H1 (cell line): ENCODE measurements at regions not wholly inside any gene's neighbourhood (a gene's known extent, or its start where the extent isn't known, plus 50 kb on each side); places are given as distances from the start of the nearest gene placed in this dataset.

ENCODE experiments used
- CTCF ChIA-PET: fragments of 300-600 bp; sonication (Branson Sonifier 250); formaldehyde crosslinking; loops from one replicate; lab custom pipeline; 2021; ENCODE audit not compliant: partially characterized antibody; lab: Charles Lee
- POLR2A ChIA-PET: fragments of 300-600 bp; sonication (Branson Sonifier 250); formaldehyde crosslinking; loops from one replicate; lab custom pipeline; 2021; ENCODE audit warnings: inconsistent platforms; ENCODE audit not compliant: partially characterized antibody; lab: Charles Lee
- DNase-seq, 2 experiments: peaks; one replicate each; pipeline versions ENCODE4 v3.0.0 to v3.0.0-alpha.2; 2010 to 2022; ENCODE audit warnings: low spot score in 2 of 2, low read depth in 1 of 2, mixed read lengths in 1 of 2
- FAIRE-seq: peaks from 2 replicates; lab custom pipeline; 2011; peaks lifted over from hg19 to GRCh38; lab: Jason Lieb, UNC
- H2AFZ ChIP-seq: 2 replicates; pipeline ENCODE4 v1.8.1; 2012; ENCODE audit warnings: low read length, inconsistent platforms
- H2AK5ac ChIP-seq: 2 replicates; pipeline ENCODE4 v1.6.1; 2013; ENCODE audit warnings: low read depth, low read length
- H2BK120ac ChIP-seq: replicated peaks from 2 replicates; pipeline ENCODE3; 2013; ENCODE audit warnings: low read depth, low read length, inconsistent platforms
- H2BK12ac ChIP-seq: 2 replicates; pipeline ENCODE4 v1.6.1; 2013; ENCODE audit warnings: low read depth, low read length
- H2BK15ac ChIP-seq: 2 replicates; pipeline ENCODE4 v1.6.1; 2013; ENCODE audit warnings: low read length
- H2BK20ac ChIP-seq: 2 replicates; pipeline ENCODE4 v1.6.1; 2013; ENCODE audit warnings: low read length
- H2BK5ac ChIP-seq: 2 replicates; pipeline ENCODE4 v1.6.1; 2013; ENCODE audit warnings: low read depth, low read length
- H3K14ac ChIP-seq: 2 replicates; pipeline ENCODE4 v1.6.1; 2013; ENCODE audit warnings: inconsistent platforms; ENCODE audit not compliant: insufficient read length
- H3K18ac ChIP-seq: 2 replicates; pipeline ENCODE4 v1.6.1; 2013; ENCODE audit warnings: low read length; ENCODE audit errors: extremely low read depth
- H3K23ac ChIP-seq: 2 replicates; pipeline ENCODE4 v1.6.1; 2013; ENCODE audit warnings: inconsistent platforms; ENCODE audit not compliant: insufficient read length
- H3K23me2 ChIP-seq: 2 replicates; pipeline ENCODE4 v1.6.1; 2013; ENCODE audit warnings: low read depth, low read length
- H3K27ac ChIP-seq: 2 replicates; pipeline ENCODE4 v1.6.1; 2011; ENCODE audit warnings: low read depth, low read length, inconsistent platforms
- H3K27me3 ChIP-seq, 4 experiments: replicated peaks in 1 of 4; 1 replicate in 1 of 4; 2 replicates in 3 of 4; pipeline versions ENCODE4 v1.6.1 to v1.8.1; 2011 to 2013; ENCODE audit warnings: low read length in 3 of 4, mild to moderate bottlenecking in 3 of 4, inconsistent platforms in 2 of 4, mixed read lengths in 2 of 4, moderate library complexity in 1 of 4; ENCODE audit not compliant: control insufficient read depth in 3 of 4, insufficient read depth in 3 of 4; ENCODE audit errors: extremely low read depth in 1 of 4
- H3K36me3 ChIP-seq, 4 experiments: 2 replicates each; pipeline versions ENCODE4 v1.6.1 to v1.8.1; 2011 to 2013; ENCODE audit warnings: mild to moderate bottlenecking in 4 of 4, low read length in 3 of 4, moderate library complexity in 2 of 4, control low read depth in 1 of 4, inconsistent platforms in 1 of 4; ENCODE audit not compliant: insufficient read depth in 4 of 4, control insufficient read depth in 2 of 4
- H3K4ac ChIP-seq: replicated peaks from 2 replicates; pipeline ENCODE3; 2013; ENCODE audit warnings: low read length, low read depth, mixed read lengths, inconsistent platforms; ENCODE audit not compliant: insufficient read length
- H3K4me1 ChIP-seq, 4 experiments: replicated peaks in 1 of 4; 1 replicate in 1 of 4; 2 replicates in 3 of 4; pipeline versions ENCODE4 v1.6.1 to v1.8.1; 2011 to 2013; ENCODE audit warnings: low read length in 3 of 4, inconsistent platforms in 2 of 4, mixed read lengths in 1 of 4; ENCODE audit not compliant: insufficient read depth in 4 of 4, control insufficient read depth in 3 of 4
- H3K4me2 ChIP-seq, 2 experiments: 2 replicates each; pipeline versions ENCODE4 v1.6.1 to v1.8.1; 2011 to 2013; ENCODE audit warnings: low read depth in 2 of 2, low read length in 2 of 2, control low read depth in 1 of 2, inconsistent platforms in 1 of 2, mild to moderate bottlenecking in 1 of 2; ENCODE audit not compliant: insufficient read depth in 1 of 2
- H3K4me3 ChIP-seq, 4 experiments: fragments of 200-600, 300-600 bp in 1 of 4; sonication (generic), shearing (Covaris generic), sonication (Bioruptor Twin) in 1 of 4; 2 replicates each; pipeline versions ENCODE4 v1.5.1 to v1.8.1; 2011 to 2016; ENCODE audit warnings: low read length in 4 of 4, low read depth in 3 of 4, control low read depth in 2 of 4, inconsistent platforms in 2 of 4, mild to moderate bottlenecking in 2 of 4, mixed read lengths in 1 of 4, moderate library complexity in 1 of 4; ENCODE audit not compliant: insufficient read depth in 2 of 4; ENCODE audit errors: extremely low read depth in 1 of 4
- H3K56ac ChIP-seq: replicated peaks from 2 replicates; pipeline ENCODE3; 2013; ENCODE audit warnings: low read depth, mild to moderate bottlenecking, mixed read lengths, low read length, inconsistent platforms; ENCODE audit not compliant: insufficient read length
- H3K79me1 ChIP-seq: 2 replicates; pipeline ENCODE4 v1.6.1; 2013; ENCODE audit warnings: low read depth, low read length, control low read depth
- H3K79me2 ChIP-seq, 2 experiments: 2 replicates each; pipeline versions ENCODE4 v1.6.1 to v1.8.1; 2012 to 2013; ENCODE audit warnings: low read length in 2 of 2, mild to moderate bottlenecking in 2 of 2, inconsistent platforms in 1 of 2; ENCODE audit not compliant: insufficient read depth in 2 of 2, control insufficient read depth in 1 of 2
- H3K9ac ChIP-seq, 4 experiments: replicated peaks in 1 of 4; 1 replicate in 1 of 4; 2 replicates in 3 of 4; pipeline versions ENCODE4 v1.6.1 to v1.8.1; 2011 to 2013; ENCODE audit warnings: low read depth in 3 of 4, low read length in 3 of 4, control low read depth in 2 of 4, mild to moderate bottlenecking in 2 of 4, moderate library complexity in 2 of 4, inconsistent platforms in 1 of 4; ENCODE audit errors: extremely low read depth in 1 of 4
- H3K9me3 ChIP-seq, 2 experiments: 2 replicates each; pipeline versions ENCODE4 v1.6.1 to v1.8.1; 2012 to 2013; ENCODE audit warnings: mild to moderate bottlenecking in 2 of 2, moderate library complexity in 2 of 2, control low read depth in 1 of 2, inconsistent platforms in 1 of 2, low read depth in 1 of 2, low read length in 1 of 2, mixed read lengths in 1 of 2; ENCODE audit not compliant: insufficient read depth in 2 of 2
- H4K20me1 ChIP-seq, 2 experiments: replicated peaks in 1 of 2; 2 replicates each; pipeline versions ENCODE3 to v1.8.1; 2011 to 2013; ENCODE audit warnings: inconsistent platforms in 2 of 2, low read length in 2 of 2, mild to moderate bottlenecking in 1 of 2; ENCODE audit not compliant: insufficient read depth in 2 of 2, control insufficient read depth in 1 of 2
- H4K5ac ChIP-seq: 2 replicates; pipeline ENCODE4 v1.6.1; 2013; ENCODE audit warnings: low read length, low read depth, mixed read lengths, inconsistent platforms; ENCODE audit not compliant: insufficient read length
- H4K8ac ChIP-seq: 2 replicates; pipeline ENCODE4 v1.8.0; 2013; ENCODE audit warnings: mild to moderate bottlenecking, moderate library complexity, low read length, inconsistent platforms; ENCODE audit not compliant: insufficient read depth; ENCODE audit errors: extremely low read depth
- H4K91ac ChIP-seq: replicated peaks from 2 replicates; pipeline ENCODE3; 2013; ENCODE audit warnings: low read length, mixed read lengths, inconsistent platforms; ENCODE audit not compliant: insufficient read length
- ATF2 ChIP-seq: IDR thresholded peaks from 2 replicates; pipeline ENCODE4 v1.6.1; 2012; ENCODE audit warnings: low read length, inconsistent platforms
- RNF2 ChIP-seq: fragments of 200-900, 300-1000 bp; sonication (generic); IDR thresholded peaks from 2 replicates; pipeline ENCODE4 v1.7.1; 2016; ENCODE audit warnings: borderline replicate concordance, low read depth, mild to moderate bottlenecking, antibody characterized with exemption, low read length; ENCODE audit not compliant: poor library complexity, severe bottlenecking; ENCODE audit errors: missing control alignments
- SIX5 ChIP-seq: IDR thresholded peaks from 2 replicates; pipeline ENCODE4 v1.6.1; 2011; ENCODE audit warnings: mild to moderate bottlenecking, low read depth, low read length
- TAF7 ChIP-seq: optimal IDR thresholded peaks from 2 replicates; pipeline ENCODE3; 2011; ENCODE audit warnings: low read depth, mild to moderate bottlenecking, inconsistent platforms, low read length, moderate library complexity, borderline replicate concordance
- WGBS, 2 experiments: shearing (Covaris generic) in 1 of 2; methylation state at CpG; one replicate each; pipeline versions ENCODE4 v1.1.6 to v1.1.7; 2013 to 2015; ENCODE audit warnings: low lambda C conversion rate in 2 of 2, mixed read lengths in 2 of 2, inconsistent platforms in 1 of 2, low coverage in 1 of 2, missing lambda C conversion rate in 1 of 2; ENCODE audit not compliant: insufficient replicate concordance in 2 of 2, insufficient coverage in 1 of 2, insufficient read length in 1 of 2; ENCODE audit errors: extremely low coverage in 1 of 2, missing lambda C conversion rate in 1 of 2; 5-methylcytosine and 5-hydroxymethylcytosine counted together

- Histone ChIP-seq H2AFZ (peak overlapping the region; percentile 58), H4K91ac (no peak overlapping the region)
Measured at GRCh38 chr1:105419030-105419429, 1637.4 kb upstream of the PRMT6 start.

More at GRCh38 chr1:105419030-105419429, 1637.4 kb upstream of the PRMT6 start:
- Histone ChIP-seq H3K9me3 (0 out of 4 replicates have a peak, but pooled peaks cover 0 to 3% of the 10 kb centered on the region in 2 experiments), H3K27ac (no peak overlapping the region), H3K79me2 (no peaks in the 10 kb centered on the region), H2BK12ac (no peak overlapping the region), H3K79me1 (no peaks in the 10 kb centered on the region), H2BK5ac (no peak overlapping the region), H2AK5ac (no peak overlapping the region), H2BK15ac (no peak overlapping the region), H4K8ac (no peak overlapping the region), H3K4me3 (no peak overlapping the region), H3K9ac (no peak overlapping the region), H3K56ac (no peak overlapping the region), H3K36me3 (no peaks in the 10 kb centered on the region), H3K4me1 (no peaks in the 10 kb centered on the region), H3K4ac (no peak overlapping the region), H3K23me2 (no peaks in the 10 kb centered on the region), H3K14ac (no peak overlapping the region), H3K4me2 (no peak overlapping the region), H2BK120ac (no peak overlapping the region), H3K27me3 (no peaks in the 10 kb centered on the region), H4K5ac (no peak overlapping the region), H2BK20ac (no peak overlapping the region), H3K18ac (no peak overlapping the region), H3K23ac (no peak overlapping the region), H4K20me1 (no peaks in the 10 kb centered on the region)
- WGBS, 2 experiments: 100% methylated on average over 1 of the region's 1 CpG; no CpG with 5 or more reads in 1 of the 2 experiments
- no peak for FAIRE-seq
- ChIA-PET POLR2A (no interaction called here), CTCF (no interaction called here)
- no peak for TF ChIP-seq ATF2
- TF ChIP-seq TAF7: no peak
- TF ChIP-seq RNF2: no peak
- TF ChIP-seq SIX5: no peak
- DNase-seq: no peak
